Caki2 (cell line): ENCODE measurements at regions not wholly inside any gene's neighbourhood (a gene's known extent, or its start where the extent isn't known, plus 50 kb on each side); places are given as distances from the start of the nearest gene placed in this dataset.
"Not testable (repeated sequence)": the region's sequence is repeated elsewhere in the genome, so short reads cannot be mapped to it uniquely, and the experiment has no call there.

ENCODE experiments used
- DNase-seq: peaks from one replicate; pipeline ENCODE4 v3.0.0-alpha.2; 2015; ENCODE audit warnings: low read depth
- in situ Hi-C: cut with HindIII; loops from 2 replicates; pipeline ENCODE4 v1.10.0; 2016; ENCODE audit warnings: low sequenced_read_pairs, low pct_unique_long_range_greater_than_20kb, mixed read lengths

- no peak for DNase-seq
Measured at GRCh38 chr16:16890964-16891363, 512.0 kb downstream of the NPIPA7 start.

GRCh38 chr16:16904601-16905000, 525.7 kb downstream of the NPIPA7 start:
- in situ Hi-C loops = no loop called here
- DNase-seq = no peak

More at GRCh38 chr16:16890964-16891363, 512.0 kb downstream of the NPIPA7 start:
- in situ Hi-C loops = no loop called here

- DNase-seq = no peak
- in situ Hi-C loops = no loop called here
Measured at GRCh38 chr16:16905850-16906249, 526.9 kb downstream of the NPIPA7 start.

- in situ Hi-C loops = no loop called here
Measured at GRCh38 chr16:16907089-16907488, 528.1 kb downstream of the NPIPA7 start.

GRCh38 chr16:16908077-16908476, 529.1 kb downstream of the NPIPA7 start:
- in situ Hi-C loops = no loop called here
- no peak for DNase-seq

More at GRCh38 chr16:16907089-16907488, 528.1 kb downstream of the NPIPA7 start:
- no peak for DNase-seq

- no peak for DNase-seq
- in situ Hi-C loops = no loop called here
Measured at GRCh38 chr16:16909126-16909525, 530.2 kb downstream of the NPIPA7 start.

GRCh38 chr16:16910666-16911065, 531.7 kb downstream of the NPIPA7 start:
- in situ Hi-C loops = no loop called here

GRCh38 chr16:16915771-16916170, 536.8 kb downstream of the NPIPA7 start:
- in situ Hi-C loops = no loop called here
- DNase-seq = peak; percentile 25

More at GRCh38 chr16:16910666-16911065, 531.7 kb downstream of the NPIPA7 start:
- no peak for DNase-seq

- no peak for DNase-seq
- in situ Hi-C loops = no loop called here
Measured at GRCh38 chr16:16917191-16917785, 538.3 kb downstream of the NPIPA7 start.

GRCh38 chr16:16923479-16923878, 544.5 kb downstream of the NPIPA7 start:
- in situ Hi-C loops = no loop called here

GRCh38 chr16:16924613-16925012, 545.7 kb downstream of the NPIPA7 start:
- in situ Hi-C loops = no loop called here

More at GRCh38 chr16:16923479-16923878, 544.5 kb downstream of the NPIPA7 start:
- no peak for DNase-seq

GRCh38 chr16:16925432-16925831, 545.3 kb downstream of the XYLT1 start:
- in situ Hi-C loops = no loop called here
- no peak for DNase-seq

More at GRCh38 chr16:16924613-16925012, 545.7 kb downstream of the NPIPA7 start:
- no peak for DNase-seq

GRCh38 chr16:16928532-16929109, 542.1 kb downstream of the XYLT1 start:
- no peak for DNase-seq

GRCh38 chr16:16930309-16931000, 540.3 kb downstream of the XYLT1 start:
- DNase-seq = no peak
- in situ Hi-C loops = no loop called here

More at GRCh38 chr16:16928532-16929109, 542.1 kb downstream of the XYLT1 start:
- in situ Hi-C loops = no loop called here

GRCh38 chr16:16933861-16934260, 536.9 kb downstream of the XYLT1 start:
- no peak for DNase-seq
- in situ Hi-C loops = no loop called here

GRCh38 chr16:16934660-16935059, 536.1 kb downstream of the XYLT1 start:
- in situ Hi-C loops = no loop called here
- no peak for DNase-seq

GRCh38 chr16:16935909-16936308, 534.9 kb downstream of the XYLT1 start:
- in situ Hi-C loops, DNase-seq: not testable (repeated sequence)

- in situ Hi-C loops = no loop called here
Measured at GRCh38 chr16:16937576-16937975, 533.2 kb downstream of the XYLT1 start.

GRCh38 chr16:16938009-16938408, 532.8 kb downstream of the XYLT1 start:
- DNase-seq = no peak
- in situ Hi-C loops = no loop called here

More at GRCh38 chr16:16937576-16937975, 533.2 kb downstream of the XYLT1 start:
- no peak for DNase-seq
